ENCODE measurements at regions not wholly inside any gene's neighbourhood (a gene's known extent, or its start where the extent isn't known, plus 50 kb on each side); places are given as distances from the start of the nearest gene placed in this dataset.

- TF ChIP-seq ZNF658 (tag by site-specific recombination; IDR thresholded peaks at IDR 0.05) = no peak
- TF ChIP-seq SP3 (tag by site-specific recombination; IDR thresholded peaks at IDR 0.05) = no peak
- TF ChIP-seq CTCF (tag by site-specific recombination; IDR thresholded peaks at IDR 0.05) = no peak
- no peak for TF ChIP-seq ZNF350 (tag by site-specific recombination; IDR thresholded peaks at IDR 0.05)
- TF ChIP-seq ELK4 (IDR thresholded peaks at IDR 0.05; ENCODE audit: borderline replicate concordance, low read depth, low read length) = no peak
- no peak for TF ChIP-seq ZNF155 (tag by site-specific recombination; IDR thresholded peaks at IDR 0.05)
- TF ChIP-seq FEZF1 (tag by site-specific recombination; IDR thresholded peaks at IDR 0.05) = no peak
- TF ChIP-seq REST (tag by site-specific recombination; IDR thresholded peaks at IDR 0.05) = no peak
- TF ChIP-seq PATZ1 (tag by site-specific recombination; IDR thresholded peaks at IDR 0.05) = no peak
These were observed 1452.5 kb upstream of the NUDT12 start (continued) for GRCh38 chr5:105015098-105015497.

- Histone ChIP-seq H3K4me1 (ENCODE audit: control insufficient read depth, insufficient read depth, low read length) (peaks cover 3% of the 10 kb centered on the region; the same call in 1 of the 2 replicates), H3K9me3 (ENCODE audit: control insufficient read depth, insufficient read depth, low read depth, low read length) (no peaks in the 10 kb centered on the region), H3K36me3 (ENCODE audit: control insufficient read depth in 2 of 2, insufficient read depth in 1 of 2, low read length in 2 of 2) (no peaks in the 10 kb centered on the region), H3K27ac (ENCODE audit: extremely low read depth, low read depth, low read length) (no peak overlapping the region), H3K4me3 (ENCODE audit: low read depth, low read length) (no peak overlapping the region)
- POLR2A ChIA-PET = no interaction called here
- no peak for TF ChIP-seq GLIS1 (tag by site-specific recombination; IDR thresholded peaks at IDR 0.05)
- TF ChIP-seq REPIN1 (tag by site-specific recombination; IDR thresholded peaks at IDR 0.05; ENCODE audit: low read depth) = no peak
- no peak for TF ChIP-seq ZNF292 (tag by site-specific recombination; IDR thresholded peaks at IDR 0.05; ENCODE audit: borderline replicate concordance, low read depth)
- TF ChIP-seq BCL11B (tag by site-specific recombination; IDR thresholded peaks at IDR 0.05; ENCODE audit: low read depth) = no peak
- no peak for TF ChIP-seq ZNF792 (tag by site-specific recombination; IDR thresholded peaks at IDR 0.05)
- TF ChIP-seq ZNF274 (IDR thresholded peaks at IDR 0.05; ENCODE audit: low read length) = no peak
- TF ChIP-seq ZNF274 (tag by site-specific recombination; IDR thresholded peaks at IDR 0.05; ENCODE audit: borderline replicate concordance) = no peak
- TF ChIP-seq ZNF658 (tag by site-specific recombination; IDR thresholded peaks at IDR 0.05) = no peak
- no peak for TF ChIP-seq ZNF600 (tag by site-specific recombination; IDR thresholded peaks at IDR 0.05)
- TF ChIP-seq ZNF138 (tag by site-specific recombination; IDR thresholded peaks at IDR 0.05; ENCODE audit: borderline replicate concordance) = no peak
- TF ChIP-seq ZNF610 (tag by site-specific recombination; IDR thresholded peaks at IDR 0.05; ENCODE audit: borderline replicate concordance) = no peak
- no peak for TF ChIP-seq ZFP37 (tag by site-specific recombination; IDR thresholded peaks at IDR 0.05)
- no peak for TF ChIP-seq PRDM4 (tag by site-specific recombination; IDR thresholded peaks at IDR 0.05)
- CTCF ChIA-PET = no interaction called here
These were observed 1436.0 kb upstream of the NUDT12 start for GRCh38 chr5:104998572-104998971.

All from HEK293 (cell line).